GM12892 (cell line): ENCODE measurements at regions not wholly inside any gene's neighbourhood (a gene's known extent, or its start where the extent isn't known, plus 50 kb on each side); places are given as distances from the start of the nearest gene placed in this dataset.

Experiments
- POLR2A ChIP-seq: IDR thresholded peaks from 2 replicates; pipeline ENCODE4 v1.6.1; 2011; ENCODE audit warnings: low read depth, low read length, control low read depth
- POLR2AphosphoS5 ChIP-seq: IDR thresholded peaks from 2 replicates; pipeline ENCODE4 v1.6.1; 2011; ENCODE audit warnings: low read depth, low read length, control low read depth

DNA sequence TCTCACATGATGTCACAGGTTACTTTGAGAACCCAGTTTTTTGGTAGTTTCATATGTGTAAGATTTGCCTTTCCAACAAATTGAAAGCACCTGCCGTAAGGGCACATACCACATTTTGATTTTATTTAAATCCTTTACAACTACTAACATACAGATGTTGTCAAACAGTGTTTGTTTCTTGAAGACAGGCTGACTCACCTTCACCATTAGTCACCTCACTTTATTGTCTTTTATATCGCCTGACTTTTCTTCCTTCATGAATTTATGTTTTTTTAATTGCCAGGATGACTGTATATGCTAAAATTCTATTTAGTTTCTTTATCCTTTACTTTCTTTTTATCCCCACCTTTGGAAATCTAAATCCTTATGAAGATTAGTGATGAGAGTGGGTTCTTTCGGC, 886.7 kb downstream of the SUCLG1 start:
- TF ChIP-seq POLR2A (no peak), POLR2AphosphoS5 (no peak)
